SU-DHL-6 (cell line): ENCODE measurements at regions not wholly inside any gene's neighbourhood (a gene's known extent, or its start where the extent isn't known, plus 50 kb on each side); places are given as distances from the start of the nearest gene placed in this dataset.

Source experiments
- H2AFZ ChIP-seq: fragments of 200-600 bp; sonication (generic); 2 replicates; pipeline ENCODE4 v1.6.1; 2014; ENCODE audit warnings: low read depth, mild to moderate bottlenecking, moderate library complexity, mixed read lengths, antibody characterized with exemption, low read length; ENCODE audit not compliant: severe bottlenecking
- H3F3A ChIP-seq: fragments of 200-600 bp; shearing (Covaris generic); 2 replicates; pipeline ENCODE4 v1.6.0; 2016; ENCODE audit warnings: antibody characterized with exemption, mild to moderate bottlenecking; ENCODE audit not compliant: insufficient read depth
- H3K27ac ChIP-seq: fragments of 200-600 bp; sonication (generic); 2 replicates; pipeline ENCODE4 v1.5.1; 2016; ENCODE audit warnings: low read depth, mild to moderate bottlenecking, low read length, moderate library complexity, mixed read lengths
- H3K27me3 ChIP-seq: fragments of 200-600 bp; sonication (generic), shearing (Covaris generic); 2 replicates; pipeline ENCODE4 v1.6.0; 2014; ENCODE audit warnings: mild to moderate bottlenecking, low read length
- H3K36me3 ChIP-seq: fragments of 200-600 bp; sonication (generic); 2 replicates; pipeline ENCODE4 v1.6.1; 2014; ENCODE audit warnings: mild to moderate bottlenecking, low read length, mixed read lengths
- H3K4me2 ChIP-seq: fragments of 300-600, 200-600 bp; shearing (Covaris generic), sonication (generic); 2 replicates; pipeline ENCODE4 v1.6.0; 2014; ENCODE audit warnings: low read length, low read depth, mild to moderate bottlenecking; ENCODE audit not compliant: poor library complexity, severe bottlenecking
- H3K4me3 ChIP-seq: fragments of 200-600 bp; sonication (generic); 2 replicates; pipeline ENCODE4 v1.5.1; 2014; ENCODE audit warnings: antibody characterized with exemption, low read length, mild to moderate bottlenecking, mixed read lengths; ENCODE audit not compliant: insufficient read depth, poor library complexity, severe bottlenecking
- H3K79me2 ChIP-seq: fragments of 200-600 bp; sonication (generic); 2 replicates; pipeline ENCODE4 v1.6.1; 2014; ENCODE audit warnings: mild to moderate bottlenecking, low read length, moderate library complexity; ENCODE audit not compliant: insufficient read depth
- H3K9ac ChIP-seq: fragments of 200-600 bp; sonication (generic); 2 replicates; pipeline ENCODE4 v1.7.0; 2014; ENCODE audit warnings: mild to moderate bottlenecking, low read length
- H3K9me2 ChIP-seq: fragments of 200-600 bp; sonication (generic); replicated peaks from 2 replicates; pipeline ENCODE4 v1.6.1; 2014; ENCODE audit warnings: low read length; ENCODE audit not compliant: insufficient read depth
- H3K9me3 ChIP-seq: fragments of 200-600 bp; sonication (generic); 2 replicates; pipeline ENCODE4 v1.6.1; 2014; ENCODE audit warnings: low read length, mixed read lengths; ENCODE audit not compliant: insufficient read depth
- H4K20me1 ChIP-seq: fragments of 200-600 bp; sonication (generic); 2 replicates; pipeline ENCODE4 v1.6.1; 2014; ENCODE audit warnings: low read depth, mild to moderate bottlenecking, antibody characterized with exemption, low read length, moderate library complexity, mixed read lengths
- EZH2phosphoT487 ChIP-seq: fragments of 200-600 bp; sonication (generic), shearing (Covaris generic); conservative IDR thresholded peaks from 2 replicates; pipeline ENCODE4 v1.6.1; 2018; ENCODE audit warnings: mild to moderate bottlenecking, antibody characterized with exemption, low read length, moderate library complexity, mixed read lengths
- TF ChIP-seq, protein P1 (sequence below): fragments of 200-600 bp; sonication (generic); IDR thresholded peaks from one replicate; pipeline ENCODE4 v1.5.1; 2017; ENCODE audit warnings: antibody characterized with exemption, mild to moderate bottlenecking, low read length, moderate library complexity; ENCODE audit not compliant: insufficient read depth, poor library complexity, severe bottlenecking

DNA sequence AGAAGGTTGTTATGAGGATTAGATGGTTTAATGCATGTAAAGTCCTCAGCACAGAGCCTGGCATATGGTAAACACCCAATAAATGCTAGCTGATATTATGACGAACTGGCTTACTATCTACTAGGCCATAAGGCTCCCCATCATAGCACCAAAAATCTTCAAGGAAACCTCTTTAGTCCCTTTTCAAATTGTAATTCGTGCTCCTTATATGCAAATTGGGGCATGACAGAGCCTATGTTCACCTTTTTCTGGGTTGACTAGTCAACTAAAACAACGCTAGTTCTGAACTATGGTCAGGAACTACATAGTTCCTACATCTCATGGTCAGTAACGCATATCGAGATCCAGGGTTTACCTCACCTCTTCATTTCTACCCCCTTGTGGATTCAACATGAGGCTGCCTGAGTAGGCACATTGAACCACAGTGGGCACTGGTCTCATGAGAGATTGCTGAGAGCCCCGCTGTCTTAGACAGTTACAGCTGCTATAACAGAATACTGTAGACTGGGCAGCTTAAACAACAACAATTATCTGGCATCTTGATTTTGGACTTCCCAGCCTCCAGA, 97.2 kb upstream of the TNFAIP3 start:
- Histone ChIP-seq H3K27me3 (no peaks in the 10 kb centered on the region), H3K27ac (no peak overlapping the region), H2AFZ (no peak overlapping the region), H3K36me3 (no peaks in the 10 kb centered on the region), H3K4me2 (no peak overlapping the region), H3K9me3 (no peaks in the 10 kb centered on the region), H3K9me2 (no peaks in the 10 kb centered on the region), H3F3A (no peaks in the 10 kb centered on the region), H3K4me3 (no peak overlapping the region), H4K20me1 (no peaks in the 10 kb centered on the region), H3K9ac (no peak overlapping the region), H3K79me2 (no peaks in the 10 kb centered on the region)
- TF ChIP-seq EZH2phosphoT487 = no peak
- TF ChIP-seq, protein P1, sequence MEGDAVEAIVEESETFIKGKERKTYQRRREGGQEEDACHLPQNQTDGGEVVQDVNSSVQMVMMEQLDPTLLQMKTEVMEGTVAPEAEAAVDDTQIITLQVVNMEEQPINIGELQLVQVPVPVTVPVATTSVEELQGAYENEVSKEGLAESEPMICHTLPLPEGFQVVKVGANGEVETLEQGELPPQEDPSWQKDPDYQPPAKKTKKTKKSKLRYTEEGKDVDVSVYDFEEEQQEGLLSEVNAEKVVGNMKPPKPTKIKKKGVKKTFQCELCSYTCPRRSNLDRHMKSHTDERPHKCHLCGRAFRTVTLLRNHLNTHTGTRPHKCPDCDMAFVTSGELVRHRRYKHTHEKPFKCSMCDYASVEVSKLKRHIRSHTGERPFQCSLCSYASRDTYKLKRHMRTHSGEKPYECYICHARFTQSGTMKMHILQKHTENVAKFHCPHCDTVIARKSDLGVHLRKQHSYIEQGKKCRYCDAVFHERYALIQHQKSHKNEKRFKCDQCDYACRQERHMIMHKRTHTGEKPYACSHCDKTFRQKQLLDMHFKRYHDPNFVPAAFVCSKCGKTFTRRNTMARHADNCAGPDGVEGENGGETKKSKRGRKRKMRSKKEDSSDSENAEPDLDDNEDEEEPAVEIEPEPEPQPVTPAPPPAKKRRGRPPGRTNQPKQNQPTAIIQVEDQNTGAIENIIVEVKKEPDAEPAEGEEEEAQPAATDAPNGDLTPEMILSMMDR = no peak

DNA sequence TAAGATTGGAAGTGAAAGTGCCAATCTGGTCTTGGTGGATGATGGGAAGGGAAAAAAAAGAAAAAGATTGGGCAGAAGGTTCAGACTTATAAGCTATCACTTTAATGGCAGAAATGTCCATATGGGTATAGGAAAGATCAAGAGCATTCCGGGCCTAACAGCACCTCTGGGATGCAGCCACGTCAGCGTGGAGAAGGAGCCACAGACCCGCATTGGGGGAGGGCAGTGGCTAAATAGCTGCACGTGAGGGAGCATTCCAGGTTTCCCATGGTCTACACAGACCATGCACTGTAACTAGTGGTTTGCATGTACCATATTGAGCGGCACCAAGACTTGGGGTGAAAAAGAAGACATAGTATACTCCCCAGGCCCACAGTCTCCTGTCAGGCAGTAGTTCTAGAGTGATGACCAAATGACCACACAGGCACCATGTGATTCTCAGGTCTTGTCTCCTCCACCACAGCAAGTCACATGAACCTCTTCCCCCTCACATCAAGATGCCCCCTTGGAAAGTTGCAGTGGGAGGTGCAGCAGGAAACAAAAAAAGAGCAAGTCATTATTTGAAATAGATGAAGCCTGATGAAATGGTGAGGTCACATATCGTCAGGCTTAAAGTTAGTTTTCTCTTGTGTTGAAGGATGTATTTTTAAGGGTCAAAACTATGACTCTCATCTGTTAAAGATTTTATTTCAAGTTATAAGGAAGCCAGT, 94.4 kb upstream of the TNFAIP3 start:
- H3K4me3 ChIP-seq = no peak overlapping the region
- H3F3A ChIP-seq = no peaks in the 10 kb centered on the region
- H3K9me3 ChIP-seq = no peaks in the 10 kb centered on the region
- H2AFZ ChIP-seq = no peak overlapping the region
- TF ChIP-seq EZH2phosphoT487 = no peak
- TF ChIP-seq, protein P1 = no peak
- H3K9me2 ChIP-seq = no peaks in the 10 kb centered on the region
- H3K9ac ChIP-seq = no peak overlapping the region
- H3K79me2 ChIP-seq = no peaks in the 10 kb centered on the region
- no peak overlapping the region for H3K27ac ChIP-seq
- H3K36me3 ChIP-seq = no peaks in the 10 kb centered on the region
- H4K20me1 ChIP-seq = no peaks in the 10 kb centered on the region
- H3K4me2 ChIP-seq = no peak overlapping the region
- H3K27me3 ChIP-seq = no peaks in the 10 kb centered on the region

DNA sequence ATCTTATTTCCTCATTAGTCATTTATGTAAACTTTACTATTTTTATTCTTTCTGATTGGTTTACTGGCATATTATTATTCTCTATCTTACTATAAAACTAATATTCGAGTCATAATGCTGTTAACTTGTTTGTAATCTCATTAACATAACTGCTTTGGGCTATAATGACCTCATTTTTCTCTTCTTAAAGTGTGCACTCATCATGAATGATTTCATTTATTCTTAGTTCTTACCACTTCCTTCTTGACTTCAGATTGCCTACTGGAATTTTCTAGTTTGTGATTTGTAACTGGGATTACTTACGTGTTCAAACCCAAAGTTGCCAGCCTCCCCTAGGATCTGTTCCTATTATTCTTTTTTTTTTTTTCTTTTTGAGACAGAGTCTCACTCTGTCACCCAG, 91.8 kb upstream of the TNFAIP3 start:
- Histone ChIP-seq H3K79me2 (no peaks in the 10 kb centered on the region), H3K36me3 (no peaks in the 10 kb centered on the region), H2AFZ (no peak overlapping the region), H3K9me3 (no peaks in the 10 kb centered on the region), H3F3A (no peaks in the 10 kb centered on the region), H3K27ac (no peak overlapping the region), H4K20me1 (no peaks in the 10 kb centered on the region), H3K4me3 (no peak overlapping the region), H3K9me2 (no peaks in the 10 kb centered on the region), H3K9ac (no peak overlapping the region), H3K4me2 (no peak overlapping the region), H3K27me3 (no peaks in the 10 kb centered on the region)
- TF ChIP-seq, protein P1 = no peak
- TF ChIP-seq EZH2phosphoT487 = no peak
